ENCODE measurements at regions not wholly inside any gene's neighbourhood (a gene's known extent, or its start where the extent isn't known, plus 50 kb on each side); places are given as distances from the start of the nearest gene placed in this dataset.
"Not testable (repeated sequence)": the region's sequence is repeated elsewhere in the genome, so short reads cannot be mapped to it uniquely, and the experiment has no call there.

- TF ChIP-seq CTCF (conservative IDR thresholded peaks at IDR 0.05); EZH2 (IDR thresholded peaks at IDR 0.05; ENCODE audit: low read depth): not testable (repeated sequence)
Observed at GRCh38 chr9:28147923-28148597, 574.8 kb upstream of the C9orf72 start.

All from PC-9 (cell line).